ENCODE measurements at regions not wholly inside any gene's neighbourhood (a gene's known extent, or its start where the extent isn't known, plus 50 kb on each side); places are given as distances from the start of the nearest gene placed in this dataset.

- no peak overlapping the region for H3K4me3 ChIP-seq
- no TSS peak for BruUV-seq (replicated peaks)
- no peaks in the 10 kb centered on the region for H3K9me1 ChIP-seq (ENCODE audit: control insufficient read depth, insufficient read depth, low read length)
- in situ Hi-C loops (cut with MboI): no loop called here
- no peak overlapping the region for H3K9ac ChIP-seq (ENCODE audit: insufficient read depth in 1 of 2, low read depth in 2 of 2, low read length in 2 of 2)
- TF ChIP-seq SMC3 (conservative IDR thresholded peaks at IDR 0.05; ENCODE audit: insufficient read depth, low read depth, low read length) (no peak), CTCF (IDR thresholded peaks at IDR 0.05 in 2 of 3, conservative IDR thresholded peaks at IDR 0.05 in 1 of 3; ENCODE audit: insufficient read depth in 2 of 3, low read depth in 1 of 3, low read length in 3 of 3) (0 out of 6 replicates have a peak, but pooled peaks of 1 of the 3 experiments have one; percentile 12), MED1 (CRISPR knock-in tag; IDR thresholded peaks at IDR 0.05; ENCODE audit: borderline replicate concordance) (no peak)
- WGBS (ENCODE audit: insufficient coverage, low coverage, missing lambda C conversion rate): 0% methylated on average over 5 of the region's 5 CpGs
- POLR2A ChIA-PET: interaction anchor here (0.6 kb wide), 1 partner anchor 51 kb away, joined by 3 read pairs; no protein-coding TSS in a partner anchor
- DNase-seq (ENCODE audit: extremely low read depth in 1 of 4, low spot score in 3 of 4): peak in 1 of 4 experiments; percentile 2
- H3K4me1 ChIP-seq (replicated peaks in 1 of 2; ENCODE audit: control insufficient read depth in 2 of 2, insufficient read depth in 2 of 2, low read length in 2 of 2): no peaks in the 10 kb centered on the region
- ATAC-seq: no peak
- H4K20me1 ChIP-seq (replicated peaks; ENCODE audit: control insufficient read depth, insufficient read depth, low read length): no peaks in the 10 kb centered on the region
- no peak overlapping the region for H3K27ac ChIP-seq (ENCODE audit: extremely low read depth, low read depth, low read length)
- H3K27me3 ChIP-seq (ENCODE audit: control insufficient read depth in 2 of 2, insufficient read depth in 2 of 2, low read length in 2 of 2): no peaks in the 10 kb centered on the region
- no peak overlapping the region for H3K4me2 ChIP-seq (ENCODE audit: insufficient read depth, low read length)
- no peak overlapping the region for H2AFZ ChIP-seq (ENCODE audit: low read depth, low read length)
- no peaks in the 10 kb centered on the region for H3K36me3 ChIP-seq (ENCODE audit: control insufficient read depth, insufficient read depth, low read length)
- no peaks in the 10 kb centered on the region for H3K9me3 ChIP-seq (replicated peaks; ENCODE audit: control insufficient read depth, insufficient read depth, low read depth, low read length)
- no peak for FAIRE-seq
- no peaks in the 10 kb centered on the region for H3K79me2 ChIP-seq (ENCODE audit: control insufficient read depth, insufficient read depth, low read length)
- intact Hi-C loops (cut with micrococcal nuclease): no loop called here
- CTCF ChIA-PET (ENCODE audit: low intra/inter-chr PET ratio): no interaction called here
These were observed 162.8 kb downstream of the SNAPC1 start for GRCh38 chr14:61925043-61925442.
